ENCODE measurements at regions not wholly inside any gene's neighbourhood (a gene's known extent, or its start where the extent isn't known, plus 50 kb on each side); places are given as distances from the start of the nearest gene placed in this dataset.

GRCh38 chr1:221053889-221054288 lies 174.6 kb downstream of the HLX start:
- Histone ChIP-seq H3K27me3 (no peaks in the 10 kb centered on the region), H3K4me3 (no peak overlapping the region), H3K9me3 (peaks cover 0 to 7% of the 10 kb centered on the region in 2 donors), H3K36me3 (no peaks in the 10 kb centered on the region), H3K27ac (no peak overlapping the region), H3K4me1 (peaks cover 0 to 1% of the 10 kb centered on the region in 2 donors)
- intact Hi-C loops (cut with DNase I): no loop called here
- DNase-seq (no peak), ATAC-seq (no peak)
- no peak for TF ChIP-seq CTCF (IDR thresholded peaks at IDR 0.05)

GRCh38 chr1:221059506-221059905 lies 180.3 kb downstream of the HLX start:
- H3K4me1 ChIP-seq: no peaks in the 10 kb centered on the region
- no peaks in the 10 kb centered on the region for H3K36me3 ChIP-seq
- H3K9me3 ChIP-seq: peaks cover 0 to 3% of the 10 kb centered on the region in 2 donors
- intact Hi-C loops (cut with DNase I): no loop called here
- H3K27me3 ChIP-seq: no peaks in the 10 kb centered on the region
- TF ChIP-seq CTCF (IDR thresholded peaks at IDR 0.05): no peak
- DNase-seq (no peak), ATAC-seq (no peak)
- H3K27ac ChIP-seq: no peak overlapping the region
- H3K4me3 ChIP-seq: no peak overlapping the region

GRCh38 chr1:221063651-221064050 lies 184.4 kb downstream of the HLX start:
- ATAC-seq: no peak
- H3K36me3 ChIP-seq: no peaks in the 10 kb centered on the region
- intact Hi-C loops (cut with DNase I): no loop called here
- DNase-seq: no peak
- peaks cover 0 to 9% of the 10 kb centered on the region in 2 donors for H3K4me1 ChIP-seq
- H3K27ac ChIP-seq: no peak overlapping the region
- TF ChIP-seq CTCF (IDR thresholded peaks at IDR 0.05): no peak
- H3K9me3 ChIP-seq: peaks cover 0 to 3% of the 10 kb centered on the region in 2 donors
- no peak overlapping the region for H3K4me3 ChIP-seq
- no peaks in the 10 kb centered on the region for H3K27me3 ChIP-seq

GRCh38 chr1:221066351-221067001 lies 187.2 kb downstream of the HLX start:
- Histone ChIP-seq H3K27me3 (no peaks in the 10 kb centered on the region), H3K27ac (no peak overlapping the region), H3K36me3 (no peaks in the 10 kb centered on the region), H3K4me3 (no peak overlapping the region), H3K4me1 (peaks cover 0 to 34% of the 10 kb centered on the region in 2 donors), H3K9me3 (peaks cover 0 to 3% of the 10 kb centered on the region in 2 donors)
- intact Hi-C loops (cut with DNase I): no loop called here
- DNase-seq (no peak), ATAC-seq (no peak)
- TF ChIP-seq CTCF (IDR thresholded peaks at IDR 0.05): no peak

- DNase-seq: no peak
- Histone ChIP-seq H3K9me3 (peaks cover 0 to 3% of the 10 kb centered on the region in 2 donors), H3K4me3 (no peak overlapping the region), H3K4me1 (peaks cover 0 to 44% of the 10 kb centered on the region in 2 donors), H3K27ac (no peak overlapping the region), H3K36me3 (no peaks in the 10 kb centered on the region), H3K27me3 (no peaks in the 10 kb centered on the region)
- no peak for TF ChIP-seq CTCF (IDR thresholded peaks at IDR 0.05)
- intact Hi-C loops (cut with DNase I): no loop called here
- no peak for ATAC-seq
These were observed 188.5 kb downstream of the HLX start for GRCh38 chr1:221067721-221068120.

Measured in left lung (tissue), 4 donors.